ENCODE measurements at regions not wholly inside any gene's neighbourhood (a gene's known extent, or its start where the extent isn't known, plus 50 kb on each side); places are given as distances from the start of the nearest gene placed in this dataset.

- Histone ChIP-seq H3K9me3 (replicated peaks) (no peaks in the 10 kb centered on the region), H3K4me3 (no peak overlapping the region), H3K36me3 (no peaks in the 10 kb centered on the region), H3K27ac (replicated peaks) (no peak overlapping the region), H3K4me1 (peaks cover 8% of the 10 kb centered on the region), H3K27me3 (ENCODE audit: low read depth) (no peaks in the 10 kb centered on the region)
- DNase-seq: no peak
- intact Hi-C loops (cut with micrococcal nuclease): no loop called here
- no peak for TF ChIP-seq CTCF (IDR thresholded peaks at IDR 0.05; ENCODE audit: borderline replicate concordance)
These were observed 495.4 kb downstream of the LMO7 start for GRCh38 chr13:76131551-76131950.

GRCh38 chr13:76129305-76130000 is 493.3 kb downstream of the LMO7 start:
- H3K36me3 ChIP-seq: no peaks in the 10 kb centered on the region
- H3K9me3 ChIP-seq (replicated peaks): peaks cover 3% of the 10 kb centered on the region
- H3K27ac ChIP-seq (replicated peaks): no peak overlapping the region
- H3K4me1 ChIP-seq: peaks cover 8% of the 10 kb centered on the region
- no peak for TF ChIP-seq CTCF (IDR thresholded peaks at IDR 0.05; ENCODE audit: borderline replicate concordance)
- intact Hi-C loops (cut with micrococcal nuclease): no loop called here
- no peak overlapping the region for H3K4me3 ChIP-seq
- DNase-seq: no peak
- H3K27me3 ChIP-seq (ENCODE audit: low read depth): no peaks in the 10 kb centered on the region

GRCh38 chr13:76127922-76128321 is 491.8 kb downstream of the LMO7 start:
- Histone ChIP-seq H3K27me3 (ENCODE audit: low read depth) (no peaks in the 10 kb centered on the region), H3K4me1 (peaks cover 8% of the 10 kb centered on the region), H3K36me3 (no peaks in the 10 kb centered on the region), H3K9me3 (replicated peaks) (peaks cover 18% of the 10 kb centered on the region), H3K27ac (replicated peaks) (no peak overlapping the region), H3K4me3 (no peak overlapping the region)
- intact Hi-C loops (cut with micrococcal nuclease): no loop called here
- no peak for DNase-seq
- TF ChIP-seq CTCF (IDR thresholded peaks at IDR 0.05; ENCODE audit: borderline replicate concordance): no peak

GRCh38 chr13:76123548-76123947 is 487.4 kb downstream of the LMO7 start:
- H3K9me3 ChIP-seq (replicated peaks): peaks cover 47% of the 10 kb centered on the region
- intact Hi-C loops (cut with micrococcal nuclease): no loop called here
- no peak for DNase-seq
- H3K27me3 ChIP-seq (ENCODE audit: low read depth): no peaks in the 10 kb centered on the region
- no peaks in the 10 kb centered on the region for H3K4me1 ChIP-seq
- H3K36me3 ChIP-seq: no peaks in the 10 kb centered on the region
- TF ChIP-seq CTCF (IDR thresholded peaks at IDR 0.05; ENCODE audit: borderline replicate concordance): no peak
- no peak overlapping the region for H3K4me3 ChIP-seq
- no peak overlapping the region for H3K27ac ChIP-seq (replicated peaks)

- Histone ChIP-seq H3K36me3 (no peaks in the 10 kb centered on the region), H3K4me3 (no peak overlapping the region), H3K9me3 (replicated peaks) (peaks cover 37% of the 10 kb centered on the region), H3K27ac (replicated peaks) (no peak overlapping the region), H3K27me3 (ENCODE audit: low read depth) (no peaks in the 10 kb centered on the region), H3K4me1 (no peaks in the 10 kb centered on the region)
- intact Hi-C loops (cut with micrococcal nuclease): no loop called here
- DNase-seq: no peak
- no peak for TF ChIP-seq CTCF (IDR thresholded peaks at IDR 0.05; ENCODE audit: borderline replicate concordance)
These were observed 480.7 kb downstream of the LMO7 start for GRCh38 chr13:76116751-76117360.

All from left ventricle myocardium inferior (tissue), 1 donor.